HG02623 (cell line): ENCODE measurements at regions not wholly inside any gene's neighbourhood (a gene's known extent, or its start where the extent isn't known, plus 50 kb on each side); places are given as distances from the start of the nearest gene placed in this dataset.
A peak's percentile ranks its signal among the peaks of the same experiment; 100 is the strongest.
"Not testable (repeated sequence)": the region's sequence is repeated elsewhere in the genome, so short reads cannot be mapped to it uniquely, and the experiment has no call there.

Experiments
- ATAC-seq: cut with Tn5 transposase; IDR thresholded peaks from one replicate; pipeline ENCODE4 v1.9.1; 2021; ENCODE audit warnings: moderate library complexity; ENCODE audit not compliant: unreplicated experiment

DNA sequence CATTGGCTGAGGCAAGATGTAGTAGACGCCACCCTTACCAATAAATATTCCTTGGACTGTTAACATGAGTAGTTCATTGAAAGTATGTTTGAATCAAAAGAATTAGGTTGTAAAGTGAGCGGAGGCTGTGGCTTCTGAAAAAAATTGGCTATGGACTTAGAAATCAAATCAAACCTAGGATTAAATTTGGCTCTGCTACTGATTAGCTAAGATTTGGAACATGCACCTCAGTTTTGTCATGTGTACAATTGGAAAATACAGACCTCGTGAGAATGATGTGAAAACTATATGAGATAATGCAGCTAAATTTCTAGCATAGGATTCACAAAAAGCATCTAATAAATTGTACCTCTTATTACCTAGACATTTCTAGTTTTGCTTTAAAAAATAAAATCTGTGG is 85.3 kb upstream of the USP25 start:
- ATAC-seq: no peak

DNA sequence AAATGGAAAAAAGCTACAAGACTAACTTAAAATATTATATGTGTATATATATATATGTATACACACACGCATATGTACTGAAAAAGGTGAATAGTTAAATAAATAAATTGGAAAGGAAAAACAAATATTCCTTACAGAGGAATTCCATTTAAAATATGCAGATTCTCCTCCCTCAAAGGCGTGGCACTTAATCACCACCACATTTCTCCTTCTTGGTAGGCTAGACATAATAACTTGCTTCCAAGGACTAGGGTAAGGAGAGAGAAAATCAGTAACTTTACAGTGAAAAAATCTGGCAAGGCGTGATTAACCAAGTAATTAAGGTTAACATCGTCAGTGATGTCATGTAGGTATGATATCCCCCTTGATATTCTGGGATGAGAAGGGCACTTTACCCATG is 84.0 kb upstream of the USP25 start:
- ATAC-seq: no peak

DNA sequence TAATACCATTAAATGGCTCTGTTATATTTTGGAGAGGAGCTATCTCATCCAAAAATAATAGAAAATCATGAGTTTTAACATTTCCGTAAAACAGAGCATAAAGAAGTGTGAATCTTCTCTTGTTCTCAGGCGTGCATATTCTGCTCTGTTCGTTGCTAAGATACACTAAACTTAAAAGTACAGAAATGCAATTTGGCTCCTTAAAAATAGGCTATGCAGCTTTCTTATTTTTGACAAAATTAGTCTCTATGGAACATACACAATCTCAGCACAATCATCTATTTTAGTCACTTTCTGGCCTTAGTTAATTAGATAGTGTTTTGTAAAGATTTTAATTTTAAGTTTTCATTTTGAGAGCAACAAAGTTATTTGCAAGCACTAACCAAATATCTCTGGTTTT is 79.0 kb upstream of the USP25 start:
- no peak for ATAC-seq

DNA sequence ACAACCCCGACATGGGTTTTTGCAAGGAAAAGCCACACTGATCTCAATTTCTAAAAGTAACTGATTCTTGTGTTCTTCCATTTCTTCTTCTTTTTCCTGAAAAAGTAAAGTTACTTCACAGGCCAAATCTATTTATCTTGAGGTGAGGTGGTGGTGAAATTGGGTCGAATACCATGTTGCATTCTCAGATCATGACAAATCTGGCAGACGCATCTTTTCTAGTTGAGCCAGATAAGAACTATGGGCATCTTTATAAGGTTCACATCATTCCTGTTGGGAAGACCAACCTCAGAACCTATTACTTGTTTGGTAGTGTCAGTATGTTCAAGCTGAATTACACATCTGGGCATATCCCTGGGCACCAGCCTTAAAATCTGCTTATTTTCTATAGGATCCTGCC is 78.6 kb upstream of the USP25 start:
- no peak for ATAC-seq

DNA sequence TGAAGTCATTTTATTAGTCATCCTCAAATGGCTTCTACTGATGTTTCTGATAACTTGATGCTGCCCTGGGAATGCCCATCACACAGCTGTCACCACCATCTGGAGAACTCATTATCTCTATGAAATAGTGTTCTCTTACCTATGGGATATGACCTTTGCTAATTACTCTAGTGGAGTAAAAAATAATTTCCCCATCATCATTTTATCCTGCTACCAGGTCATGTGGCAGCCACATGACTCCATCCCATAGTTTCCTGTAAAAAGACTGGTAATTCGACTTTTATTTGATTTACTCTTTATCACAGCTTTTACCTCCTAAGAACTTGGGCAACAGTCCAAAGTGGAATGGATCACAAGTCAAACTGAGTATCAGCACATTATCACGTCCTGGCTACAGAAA is 76.1 kb upstream of the USP25 start:
- no peak for ATAC-seq

DNA sequence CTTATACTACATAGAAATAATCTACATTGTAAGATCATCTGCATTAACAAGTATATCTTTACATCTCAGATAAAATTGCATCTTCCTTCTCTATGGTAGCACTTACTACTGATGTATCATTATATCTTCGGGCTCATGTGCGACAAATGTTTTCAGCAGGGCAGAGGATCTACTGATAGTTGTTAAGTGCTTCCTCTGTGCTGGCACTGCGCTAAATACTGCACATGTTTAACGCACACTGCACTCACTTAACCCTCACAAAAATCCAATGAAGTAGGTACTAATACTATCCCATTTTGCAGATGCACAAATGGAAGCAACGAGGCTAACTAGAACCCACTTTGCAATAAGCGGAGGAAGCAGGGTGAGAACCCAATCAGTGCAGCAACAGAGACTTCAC is 75.6 kb upstream of the USP25 start:
- ATAC-seq: no peak

DNA sequence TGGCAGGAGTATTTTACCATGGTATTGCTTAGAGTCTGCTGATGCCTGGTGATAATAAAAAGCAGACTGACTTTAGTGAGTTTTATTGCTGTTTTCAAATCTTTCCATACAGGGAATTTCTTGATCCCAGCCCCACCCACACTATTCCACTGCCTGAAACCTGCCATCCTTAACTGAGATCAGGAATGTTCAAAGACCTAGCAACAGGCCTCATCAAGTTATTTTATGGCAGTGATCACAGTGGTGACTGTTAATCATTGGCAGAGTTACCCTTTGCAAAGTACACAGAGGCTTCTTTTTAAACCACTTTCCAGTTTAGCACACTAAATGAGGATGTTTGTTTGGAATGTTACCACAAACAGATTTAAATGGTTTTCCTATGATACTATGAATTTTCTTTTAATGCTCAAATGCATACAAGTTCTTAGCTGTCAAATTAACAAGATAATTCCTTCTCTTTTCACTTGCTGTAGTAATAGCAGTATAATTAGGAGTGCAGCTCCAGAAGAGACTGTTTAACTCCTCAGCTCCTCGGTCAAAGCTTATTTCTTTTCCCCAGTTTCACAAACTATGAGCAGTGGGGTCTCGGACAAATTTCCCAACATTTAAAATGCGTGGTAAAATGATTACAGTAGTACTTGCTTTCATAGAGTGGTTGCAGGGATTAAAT is 69.9 kb upstream of the USP25 start:
- ATAC-seq: no peak

DNA sequence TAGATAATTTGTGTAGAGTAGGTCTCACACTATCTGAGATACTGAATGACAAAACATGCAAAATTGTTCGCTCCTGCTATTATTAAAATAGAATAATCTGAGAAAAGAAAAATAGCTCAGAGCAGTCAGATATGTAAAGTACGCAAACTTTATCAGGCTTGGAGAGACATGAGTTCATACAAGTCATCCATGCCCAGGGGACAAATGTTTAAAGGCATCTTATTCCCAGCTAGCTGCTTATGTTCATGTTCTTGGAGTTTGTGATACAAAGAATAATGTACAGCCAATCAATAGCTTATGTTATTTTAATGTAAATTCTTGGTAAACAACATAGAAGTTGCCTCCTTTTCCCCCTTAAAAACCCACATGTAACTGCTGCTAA is 69.4 kb upstream of the USP25 start:
- no peak for ATAC-seq

DNA sequence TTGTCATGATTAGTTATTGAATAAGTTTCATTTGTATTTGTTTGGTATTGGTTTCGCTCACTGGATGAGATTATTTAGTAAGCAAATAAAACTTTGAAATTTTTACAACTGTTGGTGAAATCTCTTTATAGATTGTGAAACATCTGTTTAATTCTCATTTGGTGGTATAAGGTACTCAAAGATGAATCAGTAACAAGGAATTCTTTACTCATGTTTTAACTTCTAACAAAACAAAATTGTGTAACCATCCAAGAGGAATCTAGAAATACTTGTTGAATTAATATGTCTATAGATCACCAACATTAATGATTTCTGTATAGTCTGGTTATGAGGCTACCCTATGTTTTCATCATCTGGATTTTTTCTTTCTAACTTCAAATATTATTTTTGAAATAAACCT is 62.8 kb upstream of the USP25 start:
- no peak for ATAC-seq

DNA sequence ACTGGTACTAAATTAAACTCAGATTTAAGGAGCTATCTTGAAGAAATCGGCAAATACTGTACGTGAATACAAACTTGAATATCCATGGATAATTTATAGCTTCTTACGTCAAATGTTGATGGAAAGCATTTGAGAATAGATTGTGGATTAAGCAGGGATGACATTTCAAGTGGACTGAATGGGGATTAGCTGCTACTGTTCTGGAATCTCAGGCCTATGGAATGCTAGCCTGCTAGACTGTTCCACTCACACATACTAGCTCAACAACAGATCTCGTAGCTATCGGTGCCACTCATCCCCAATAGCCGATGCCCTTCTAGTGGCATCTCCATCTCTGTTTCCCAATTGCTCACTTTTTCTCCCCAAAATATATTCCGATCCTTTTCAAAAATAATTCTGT is 62.0 kb upstream of the USP25 start:
- no peak for ATAC-seq

DNA sequence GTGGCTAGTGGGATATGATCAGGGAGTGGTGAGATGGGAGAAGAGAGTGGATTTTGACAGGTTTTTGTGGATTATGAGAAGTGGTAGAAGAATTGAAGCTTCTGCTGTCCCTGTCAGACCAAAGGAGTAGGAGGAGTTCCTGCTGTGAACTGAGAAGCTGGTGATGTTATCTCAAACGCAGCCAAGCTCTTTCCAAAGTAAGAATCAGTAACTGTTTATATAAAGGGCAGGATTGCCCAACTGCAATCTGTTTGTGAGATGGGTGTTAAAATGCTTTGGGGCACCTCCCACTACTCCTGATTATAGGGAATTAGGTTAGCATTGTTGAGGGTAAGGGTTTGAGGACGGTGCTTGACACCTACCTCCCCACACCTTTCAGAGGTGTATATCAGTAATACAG is 60.5 kb upstream of the USP25 start:
- ATAC-seq: no peak

DNA sequence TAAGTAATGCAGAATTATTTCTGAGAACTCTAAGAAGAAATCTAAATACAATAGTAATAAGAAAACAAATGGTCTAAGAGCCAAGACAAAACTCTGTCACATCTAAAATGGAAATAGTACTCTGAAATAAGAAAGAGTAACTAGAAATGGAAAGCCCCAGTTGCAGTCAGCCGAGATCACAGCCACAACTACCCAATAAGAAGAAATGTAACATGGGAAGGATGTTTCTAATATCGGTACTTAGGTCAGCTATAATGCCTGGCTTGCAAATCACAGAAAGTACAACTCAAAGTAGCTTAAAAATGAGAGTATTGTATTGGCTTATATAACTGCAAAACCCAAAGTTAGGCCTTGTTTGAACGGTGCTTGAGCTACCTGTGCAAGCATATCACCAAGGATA is 58.6 kb upstream of the USP25 start:
- ATAC-seq: peak; percentile 43

DNA sequence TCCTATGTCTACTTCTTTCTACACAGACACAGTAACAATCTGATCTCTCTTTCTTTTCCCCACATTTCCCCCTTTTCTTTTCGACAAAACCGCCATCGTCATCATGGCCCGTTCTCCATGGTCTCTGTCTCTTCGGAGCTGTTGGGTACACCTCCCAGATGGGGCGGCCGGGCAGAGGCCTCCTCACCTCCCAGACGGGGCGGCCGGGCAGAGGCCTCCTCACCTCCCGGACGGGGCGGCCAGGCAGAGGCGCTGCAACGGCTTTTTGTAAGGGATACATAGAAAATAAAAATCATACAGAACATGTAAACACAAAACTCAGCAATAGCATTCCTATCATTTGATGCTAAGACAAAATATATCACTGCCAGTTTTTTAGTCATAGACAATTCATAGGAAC is 57.2 kb upstream of the USP25 start:
- not testable (repeated sequence) for ATAC-seq

DNA sequence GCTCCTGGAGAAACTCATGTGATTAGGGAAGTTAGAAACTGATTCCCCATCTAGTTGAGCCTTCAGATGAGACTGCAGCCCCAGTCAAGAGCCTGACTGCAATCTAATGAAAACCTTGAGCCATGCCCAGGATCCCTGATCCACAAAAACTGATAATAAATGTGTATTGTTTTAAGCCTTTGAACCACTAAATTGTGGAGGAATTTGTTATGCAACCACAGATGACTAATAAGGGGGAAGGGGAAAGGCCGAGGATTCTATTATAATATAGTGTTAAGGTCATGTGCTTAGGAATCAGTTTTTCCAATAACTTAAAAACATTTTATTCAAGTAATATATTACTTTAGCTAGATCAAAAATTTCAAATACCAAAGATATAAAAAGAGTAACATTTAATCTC is 52.8 kb upstream of the USP25 start:
- no peak for ATAC-seq

DNA sequence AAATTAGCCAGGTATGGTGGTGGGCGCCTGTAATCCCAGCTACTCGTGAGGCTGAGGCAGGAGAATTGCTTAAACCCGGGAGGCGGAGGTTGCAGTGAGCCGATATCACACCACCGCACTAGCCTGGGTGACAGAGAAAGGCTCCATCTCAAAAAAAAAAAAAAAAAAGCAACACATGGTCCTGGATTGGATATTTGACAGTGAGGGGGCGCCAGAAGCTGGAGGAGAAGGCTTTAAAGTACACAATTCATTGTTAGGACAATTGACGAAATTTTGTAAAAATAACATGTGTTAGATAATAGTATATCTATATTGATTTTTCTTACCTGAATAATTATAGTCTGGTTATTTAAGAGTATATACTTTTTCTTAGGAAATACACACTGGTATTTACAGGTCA is 50.2 kb upstream of the USP25 start:
- ATAC-seq: no peak
